ENCODE measurements at regions not wholly inside any gene's neighbourhood (a gene's known extent, or its start where the extent isn't known, plus 50 kb on each side); places are given as distances from the start of the nearest gene placed in this dataset.

- no peak for TF ChIP-seq CTCF (IDR thresholded peaks at IDR 0.05)
- TF ChIP-seq POLR2A (IDR thresholded peaks at IDR 0.05), result no peak
- TF ChIP-seq POLR2AphosphoS5 (IDR thresholded peaks at IDR 0.05), result no peak
Measured at GRCh38 chr2:187198136-187198535, 249.9 kb downstream of the CALCRL start.
